Hepatocyte (in vitro differentiated cells): ENCODE measurements at regions not wholly inside any gene's neighbourhood (a gene's known extent, or its start where the extent isn't known, plus 50 kb on each side); places are given as distances from the start of the nearest gene placed in this dataset. TPM values are rescaled to one million over a fixed set of nuclear protein-coding genes. Genes with fewer than 3 reads are reported as not detected.

Experiments
- DNase-seq: peaks from one replicate; pipeline ENCODE4 v3.0.0-alpha.2; 2016; ENCODE audit warnings: low spot score
- H2AFZ ChIP-seq: fragments of 200-600 bp; sonication (generic); 2 replicates; pipeline ENCODE4 v1.6.0; 2016; ENCODE audit warnings: antibody characterized with exemption, mild to moderate bottlenecking
- H3K27ac ChIP-seq: fragments of 200-600 bp; sonication (generic); 2 replicates; pipeline ENCODE4 v1.5.1; 2016; ENCODE audit warnings: mild to moderate bottlenecking
- H3K27me3 ChIP-seq: fragments of 200-600 bp; sonication (generic); 2 replicates; pipeline ENCODE4 v1.6.1; 2016
- H3K36me3 ChIP-seq: fragments of 200-600 bp; sonication (generic); replicated peaks from 2 replicates; pipeline ENCODE4 v1.5.1; 2016; ENCODE audit warnings: low read depth; ENCODE audit not compliant: insufficient read depth
- H3K4me1 ChIP-seq: fragments of 200-600 bp; sonication (generic); 2 replicates; pipeline ENCODE4 v1.5.1; 2016; ENCODE audit warnings: mild to moderate bottlenecking, moderate library complexity; ENCODE audit not compliant: insufficient read depth
- H3K4me2 ChIP-seq: fragments of 200-600 bp; sonication (generic); 2 replicates; pipeline ENCODE4 v1.6.0; 2016
- H3K4me3 ChIP-seq: fragments of 200-600 bp; sonication (generic); 2 replicates; pipeline ENCODE4 v1.5.1; 2016; ENCODE audit warnings: mild to moderate bottlenecking
- H3K79me2 ChIP-seq: fragments of 200-600 bp; sonication (generic); 2 replicates; pipeline ENCODE4 v1.6.0; 2017; ENCODE audit warnings: mild to moderate bottlenecking
- H3K9me2 ChIP-seq: fragments of 200-600 bp; sonication (generic); replicated peaks from 2 replicates; pipeline ENCODE4 v1.6.0; 2017; ENCODE audit warnings: mild to moderate bottlenecking; ENCODE audit not compliant: insufficient read depth
- H3K9me3 ChIP-seq: fragments of 200-600 bp; sonication (generic); 2 replicates; pipeline ENCODE4 v1.5.1; 2016; ENCODE audit warnings: low read depth, mild to moderate bottlenecking
- H4K20me1 ChIP-seq: fragments of 200-600 bp; sonication (generic); 2 replicates; pipeline ENCODE4 v1.6.0; 2016; ENCODE audit warnings: mild to moderate bottlenecking; ENCODE audit not compliant: insufficient read depth, poor library complexity, severe bottlenecking
- EZH2 ChIP-seq: fragments of 200-600 bp; sonication (generic); IDR thresholded peaks from 2 replicates; pipeline ENCODE4 v1.6.1; 2016; ENCODE audit warnings: antibody characterized with exemption, mild to moderate bottlenecking, borderline replicate concordance
- EZH2phosphoT487 ChIP-seq: fragments of 200-600 bp; sonication (generic); IDR thresholded peaks from one replicate; pipeline ENCODE4 v1.6.1; 2018; ENCODE audit warnings: antibody characterized with exemption, mild to moderate bottlenecking, low read depth, moderate library complexity; ENCODE audit not compliant: unreplicated experiment, severe bottlenecking
- WGBS: methylation state at CpG from one replicate; pipeline ENCODE4 v1.1.6; 2016; ENCODE audit warnings: low lambda C conversion rate; ENCODE audit errors: missing lambda C conversion rate; 5-methylcytosine and 5-hydroxymethylcytosine counted together
- small RNA-seq: library from RNA; depleted of rRNA; stranded (forward); fragments of <200 nt; gene quantifications from one replicate; pipeline ENCODE3, GENCODE V24; 2014
- TF ChIP-seq, protein P1 (sequence below): fragments of 200-600 bp; sonication (generic); IDR thresholded peaks from 2 replicates; pipeline ENCODE4 v1.5.1; 2016; ENCODE audit warnings: antibody characterized with exemption, mild to moderate bottlenecking; ENCODE audit not compliant: poor library complexity

DNA sequence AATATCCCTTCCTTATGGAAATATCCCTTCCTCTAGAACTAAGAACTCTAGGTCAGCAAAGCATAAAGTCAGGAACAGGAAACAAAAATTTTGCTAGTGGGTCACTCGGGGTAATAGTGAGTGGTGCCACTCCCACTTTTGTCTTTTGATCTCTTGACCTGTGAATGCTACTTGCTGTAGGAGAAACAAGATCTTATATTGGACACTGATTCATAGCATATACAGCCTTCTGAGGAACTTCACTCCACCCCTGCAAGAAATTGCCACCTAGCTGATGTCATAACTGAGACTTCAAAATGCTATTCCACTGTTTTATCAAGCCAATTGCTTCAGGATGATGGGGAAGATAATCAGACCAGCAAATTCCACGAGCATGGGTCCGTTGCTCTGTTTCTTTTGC, 53.3 kb upstream of the PRSS3 start:
- Histone ChIP-seq H3K27ac (no peak overlapping the region), H3K4me1 (no peaks in the 10 kb centered on the region), H3K27me3 (no peaks in the 10 kb centered on the region), H4K20me1 (no peaks in the 10 kb centered on the region), H3K79me2 (no peaks in the 10 kb centered on the region), H3K36me3 (no peaks in the 10 kb centered on the region), H2AFZ (no peak overlapping the region), H3K4me3 (no peak overlapping the region), H3K9me3 (no peaks in the 10 kb centered on the region), H3K9me2 (no peaks in the 10 kb centered on the region), H3K4me2 (no peak overlapping the region)
- no peak for TF ChIP-seq EZH2phosphoT487
- no peak for TF ChIP-seq EZH2
- TF ChIP-seq, protein P1, sequence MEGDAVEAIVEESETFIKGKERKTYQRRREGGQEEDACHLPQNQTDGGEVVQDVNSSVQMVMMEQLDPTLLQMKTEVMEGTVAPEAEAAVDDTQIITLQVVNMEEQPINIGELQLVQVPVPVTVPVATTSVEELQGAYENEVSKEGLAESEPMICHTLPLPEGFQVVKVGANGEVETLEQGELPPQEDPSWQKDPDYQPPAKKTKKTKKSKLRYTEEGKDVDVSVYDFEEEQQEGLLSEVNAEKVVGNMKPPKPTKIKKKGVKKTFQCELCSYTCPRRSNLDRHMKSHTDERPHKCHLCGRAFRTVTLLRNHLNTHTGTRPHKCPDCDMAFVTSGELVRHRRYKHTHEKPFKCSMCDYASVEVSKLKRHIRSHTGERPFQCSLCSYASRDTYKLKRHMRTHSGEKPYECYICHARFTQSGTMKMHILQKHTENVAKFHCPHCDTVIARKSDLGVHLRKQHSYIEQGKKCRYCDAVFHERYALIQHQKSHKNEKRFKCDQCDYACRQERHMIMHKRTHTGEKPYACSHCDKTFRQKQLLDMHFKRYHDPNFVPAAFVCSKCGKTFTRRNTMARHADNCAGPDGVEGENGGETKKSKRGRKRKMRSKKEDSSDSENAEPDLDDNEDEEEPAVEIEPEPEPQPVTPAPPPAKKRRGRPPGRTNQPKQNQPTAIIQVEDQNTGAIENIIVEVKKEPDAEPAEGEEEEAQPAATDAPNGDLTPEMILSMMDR: no peak
- 78% methylated on average over 3 of the region's 3 CpGs for WGBS
- DNase-seq: no peak

DNA sequence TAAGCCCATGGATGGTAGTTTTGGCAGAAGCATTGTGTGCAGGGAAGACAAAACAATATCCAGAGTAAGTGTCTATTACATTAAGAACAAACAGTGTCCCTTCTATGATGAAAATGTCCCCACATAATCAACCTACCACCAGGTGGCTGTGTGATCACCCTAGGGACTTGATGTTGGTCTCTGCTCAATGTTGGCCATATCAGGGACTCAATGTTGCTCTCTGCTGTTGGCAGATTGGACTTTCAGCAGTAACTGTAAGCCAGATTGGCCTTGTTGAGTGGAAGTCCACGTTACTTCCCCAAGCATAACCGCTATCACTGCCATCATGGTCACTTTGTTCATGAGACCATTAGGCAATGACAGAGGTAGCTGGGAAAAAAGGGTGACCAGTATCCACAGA, 52.8 kb upstream of the PRSS3 start:
- Histone ChIP-seq H3K9me3 (no peaks in the 10 kb centered on the region), H3K79me2 (no peaks in the 10 kb centered on the region), H3K4me3 (no peak overlapping the region), H4K20me1 (no peaks in the 10 kb centered on the region), H3K9me2 (no peaks in the 10 kb centered on the region), H3K36me3 (no peaks in the 10 kb centered on the region), H3K4me1 (no peaks in the 10 kb centered on the region), H2AFZ (no peak overlapping the region), H3K27ac (no peak overlapping the region), H3K27me3 (no peaks in the 10 kb centered on the region), H3K4me2 (no peak overlapping the region)
- TF ChIP-seq, protein P1: no peak
- TF ChIP-seq EZH2phosphoT487 (no peak), EZH2 (no peak)
- DNase-seq: no peak
- 86% methylated on average over 2 of the region's 2 CpGs for WGBS

Small RNA genes lying in the stretch of these regions (small RNA-seq; reads per million reads assigned to genes)
- gene TRBV22OR9-2: not detected
- not detected for gene TRBV26OR9-2
